ENCODE measurements at regions not wholly inside any gene's neighbourhood (a gene's known extent, or its start where the extent isn't known, plus 50 kb on each side); places are given as distances from the start of the nearest gene placed in this dataset.

DNA sequence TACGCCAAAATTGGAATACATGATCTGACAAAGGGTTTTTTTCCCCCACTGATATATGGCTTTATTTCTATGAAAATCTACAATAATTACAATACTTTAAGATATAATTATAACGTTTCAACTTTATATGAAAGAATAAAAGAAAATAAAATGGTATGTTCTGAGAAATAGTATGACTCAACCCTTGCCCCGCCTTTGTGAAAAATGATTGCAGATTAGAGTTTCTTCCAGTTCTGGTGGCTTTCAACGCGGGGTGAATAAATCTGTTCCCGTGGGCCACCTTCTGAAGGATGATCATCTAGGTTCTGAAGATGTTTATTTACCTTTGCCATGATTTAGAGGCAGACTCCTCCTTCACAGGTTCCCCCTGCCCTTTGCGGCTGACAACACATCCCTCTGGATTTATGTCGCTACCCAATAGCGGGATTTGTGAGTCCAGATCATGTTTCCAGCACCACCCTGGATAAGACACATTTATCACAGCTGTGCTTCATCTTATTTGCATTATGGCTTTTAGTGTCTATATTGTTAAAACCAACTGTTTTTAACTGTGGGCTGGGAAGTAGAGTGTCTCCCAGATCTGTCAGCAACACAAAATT is 607.0 kb upstream of the KIRREL3 start:
- FAIRE-seq = no peak
- POLR2A ChIA-PET = no interaction called here

More for the DNA sequence above, 607.0 kb upstream of the KIRREL3 start:
- Histone ChIP-seq H3K9me1 (replicated peaks; ENCODE audit: control insufficient read depth, extremely low read depth, insufficient read depth, low read length) (no peaks in the 10 kb centered on the region), H4K20me1 (replicated peaks; ENCODE audit: control insufficient read depth, extremely low read depth, insufficient read depth, low read length) (no peaks in the 10 kb centered on the region), H3K79me2 (ENCODE audit: control insufficient read depth, insufficient read depth, low read length) (no peaks in the 10 kb centered on the region), H3K36me3 (ENCODE audit: control insufficient read depth in 2 of 2, extremely low read depth in 1 of 2, insufficient read depth in 2 of 2, low read length in 2 of 2) (no peaks in the 10 kb centered on the region), H2AFZ (ENCODE audit: low read depth, low read length) (no peak overlapping the region), H3K9ac (replicated peaks; ENCODE audit: extremely low read depth, insufficient read depth, low read length) (no peak overlapping the region), H3K9me3 (replicated peaks; ENCODE audit: control insufficient read depth, insufficient read depth, low read length) (no peaks in the 10 kb centered on the region), H3K27ac (ENCODE audit: insufficient read depth, low read depth, low read length) (no peak overlapping the region), H3K27me3 (ENCODE audit: control insufficient read depth in 2 of 2, insufficient read depth in 2 of 2, low read length in 2 of 2) (no peaks in the 10 kb centered on the region), H3K4me3 (replicated peaks in 1 of 3; ENCODE audit: insufficient read depth in 1 of 3, low read depth in 1 of 3, low read length in 3 of 3) (no peak overlapping the region), H3K4me2 (ENCODE audit: insufficient read depth, low read length) (no peak overlapping the region), H3K4me1 (ENCODE audit: control insufficient read depth, extremely low read depth, insufficient read depth, low read length) (no peaks in the 10 kb centered on the region)
- TF ChIP-seq EZH2 (IDR thresholded peaks at IDR 0.05; ENCODE audit: borderline replicate concordance, low read depth, low read length, severe bottlenecking) (no peak), POLR2A (IDR thresholded peaks at IDR 0.05; ENCODE audit: low read depth, low read length) (no peak), POLR2AphosphoS5 (IDR thresholded peaks at IDR 0.05; ENCODE audit: insufficient read depth, low read depth, low read length) (no peak), GATA2 (IDR thresholded peaks at IDR 0.05; ENCODE audit: insufficient read depth, insufficient read length, low read depth, low read length) (no peak), MYC (IDR thresholded peaks at IDR 0.05; ENCODE audit: low read depth, low read length) (no peak), FOS (IDR thresholded peaks at IDR 0.05; ENCODE audit: borderline replicate concordance, insufficient read depth, low read length) (no peak), JUN (IDR thresholded peaks at IDR 0.05; ENCODE audit: borderline replicate concordance, insufficient read depth, insufficient read length, low read depth) (no peak)
- TF ChIP-seq, protein P1, sequence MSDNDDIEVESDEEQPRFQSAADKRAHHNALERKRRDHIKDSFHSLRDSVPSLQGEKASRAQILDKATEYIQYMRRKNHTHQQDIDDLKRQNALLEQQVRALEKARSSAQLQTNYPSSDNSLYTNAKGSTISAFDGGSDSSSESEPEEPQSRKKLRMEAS (IDR thresholded peaks at IDR 0.05; ENCODE audit: insufficient read depth, insufficient read length) = no peak
- TF ChIP-seq, protein P2, sequence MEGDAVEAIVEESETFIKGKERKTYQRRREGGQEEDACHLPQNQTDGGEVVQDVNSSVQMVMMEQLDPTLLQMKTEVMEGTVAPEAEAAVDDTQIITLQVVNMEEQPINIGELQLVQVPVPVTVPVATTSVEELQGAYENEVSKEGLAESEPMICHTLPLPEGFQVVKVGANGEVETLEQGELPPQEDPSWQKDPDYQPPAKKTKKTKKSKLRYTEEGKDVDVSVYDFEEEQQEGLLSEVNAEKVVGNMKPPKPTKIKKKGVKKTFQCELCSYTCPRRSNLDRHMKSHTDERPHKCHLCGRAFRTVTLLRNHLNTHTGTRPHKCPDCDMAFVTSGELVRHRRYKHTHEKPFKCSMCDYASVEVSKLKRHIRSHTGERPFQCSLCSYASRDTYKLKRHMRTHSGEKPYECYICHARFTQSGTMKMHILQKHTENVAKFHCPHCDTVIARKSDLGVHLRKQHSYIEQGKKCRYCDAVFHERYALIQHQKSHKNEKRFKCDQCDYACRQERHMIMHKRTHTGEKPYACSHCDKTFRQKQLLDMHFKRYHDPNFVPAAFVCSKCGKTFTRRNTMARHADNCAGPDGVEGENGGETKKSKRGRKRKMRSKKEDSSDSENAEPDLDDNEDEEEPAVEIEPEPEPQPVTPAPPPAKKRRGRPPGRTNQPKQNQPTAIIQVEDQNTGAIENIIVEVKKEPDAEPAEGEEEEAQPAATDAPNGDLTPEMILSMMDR (IDR thresholded peaks at IDR 0.05; ENCODE audit: extremely low read depth in 1 of 2, insufficient read depth in 1 of 2, low read depth in 1 of 2, low read length in 2 of 2) = no peak
- BruUV-seq (replicated peaks) = no TSS peak
- intact Hi-C loops (cut with micrococcal nuclease) (no loop called here), dilution Hi-C loops (cut with MboI; ENCODE audit: extremely low pct_ligation_motif_present, low sequenced_read_pairs) (no loop called here)
- DNase-seq (ENCODE audit: low read depth, low spot score) = no peak
- CTCF ChIA-PET = no interaction called here

All from endothelial cell of umbilical vein (primary cell).